ENCODE measurements at regions not wholly inside any gene's neighbourhood (a gene's known extent, or its start where the extent isn't known, plus 50 kb on each side); places are given as distances from the start of the nearest gene placed in this dataset.

GRCh38 chr4:27186710-27187109 lies 326.1 kb downstream of the STIM2 start:
- H3K36me3 ChIP-seq (ENCODE audit: control insufficient read depth in 2 of 3, insufficient read depth in 3 of 3, low read length in 3 of 3), result no peaks in the 10 kb centered on the region
- no peak overlapping the region for H3K27ac ChIP-seq (ENCODE audit: low read depth in 2 of 2, low read length in 2 of 2)
- intact Hi-C loops (cut with DNase I), result no loop called here
- no peak for DNase-seq
- TF ChIP-seq CTCF (IDR thresholded peaks at IDR 0.05; ENCODE audit: borderline replicate concordance, extremely low read depth, insufficient read depth), result no peak
- H3K9ac ChIP-seq (ENCODE audit: low read length in 3 of 3), result no peak overlapping the region
- no peak overlapping the region for H3K4me3 ChIP-seq (ENCODE audit: low read length in 3 of 3)
- H3K27me3 ChIP-seq (ENCODE audit: control insufficient read depth, insufficient read depth, low read length), result no peaks in the 10 kb centered on the region
- no peaks in the 10 kb centered on the region for H3K4me1 ChIP-seq (ENCODE audit: control insufficient read depth in 2 of 3, insufficient read depth in 2 of 3, low read depth in 1 of 3, low read length in 3 of 3)
- H3K9me3 ChIP-seq (ENCODE audit: control insufficient read depth in 2 of 3, insufficient read depth in 1 of 3, low read length in 3 of 3), result no peaks in the 10 kb centered on the region
- no peak for FAIRE-seq

GRCh38 chr4:27187786-27188185 lies 327.1 kb downstream of the STIM2 start:
- no peak overlapping the region for H3K9ac ChIP-seq (ENCODE audit: low read length in 3 of 3)
- intact Hi-C loops (cut with DNase I), result no loop called here
- FAIRE-seq (no peak), DNase-seq (no peak)
- no peaks in the 10 kb centered on the region for H3K36me3 ChIP-seq (ENCODE audit: control insufficient read depth in 2 of 3, insufficient read depth in 3 of 3, low read length in 3 of 3)
- no peaks in the 10 kb centered on the region for H3K4me1 ChIP-seq (ENCODE audit: control insufficient read depth in 2 of 3, insufficient read depth in 2 of 3, low read depth in 1 of 3, low read length in 3 of 3)
- no peak for TF ChIP-seq CTCF (IDR thresholded peaks at IDR 0.05; ENCODE audit: borderline replicate concordance, extremely low read depth, insufficient read depth)
- H3K27ac ChIP-seq (ENCODE audit: low read depth in 2 of 2, low read length in 2 of 2), result no peak overlapping the region
- no peaks in the 10 kb centered on the region for H3K9me3 ChIP-seq (ENCODE audit: control insufficient read depth in 2 of 3, insufficient read depth in 1 of 3, low read length in 3 of 3)
- H3K4me3 ChIP-seq (ENCODE audit: low read length in 3 of 3), result no peak overlapping the region
- no peaks in the 10 kb centered on the region for H3K27me3 ChIP-seq (ENCODE audit: control insufficient read depth, insufficient read depth, low read length)

DNA sequence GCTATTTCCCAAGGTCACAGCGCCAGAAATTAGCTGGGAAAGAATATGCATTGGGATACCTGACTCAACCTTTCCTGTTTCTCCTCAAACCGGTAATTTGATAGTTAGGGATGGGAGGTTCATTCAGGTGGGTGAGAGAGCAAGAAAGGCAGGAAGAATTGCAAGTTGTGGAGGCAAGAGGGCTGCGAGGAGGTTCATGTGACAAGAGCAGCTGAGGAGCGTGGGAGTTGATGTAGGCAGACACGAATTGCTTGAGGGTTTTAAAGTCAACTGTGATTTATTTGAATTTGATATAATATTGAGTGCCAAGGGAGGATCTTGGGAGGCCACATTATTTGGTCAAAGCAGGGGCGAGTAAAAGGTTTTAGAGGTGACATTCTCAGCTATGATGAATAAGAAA lies 329.0 kb downstream of the STIM2 start:
- no peak for TF ChIP-seq CTCF (IDR thresholded peaks at IDR 0.05; ENCODE audit: borderline replicate concordance, extremely low read depth, insufficient read depth)
- H3K27ac ChIP-seq (ENCODE audit: low read depth in 2 of 2, low read length in 2 of 2), result no peak overlapping the region
- intact Hi-C loops (cut with DNase I), result no loop called here
- no peak overlapping the region for H3K9ac ChIP-seq (ENCODE audit: low read length in 3 of 3)
- H3K9me3 ChIP-seq (ENCODE audit: control insufficient read depth in 2 of 3, insufficient read depth in 1 of 3, low read length in 3 of 3), result no peaks in the 10 kb centered on the region
- no peaks in the 10 kb centered on the region for H3K36me3 ChIP-seq (ENCODE audit: control insufficient read depth in 2 of 3, insufficient read depth in 3 of 3, low read length in 3 of 3)
- H3K4me3 ChIP-seq (ENCODE audit: low read length in 3 of 3), result no peak overlapping the region
- no peak for FAIRE-seq
- H3K4me1 ChIP-seq (ENCODE audit: control insufficient read depth in 2 of 3, insufficient read depth in 2 of 3, low read depth in 1 of 3, low read length in 3 of 3), result no peaks in the 10 kb centered on the region
- H3K27me3 ChIP-seq (ENCODE audit: control insufficient read depth, insufficient read depth, low read length), result no peaks in the 10 kb centered on the region
- DNase-seq, result peak in 3 of 5 donors; percentile 15 to 25 (median 23)

GRCh38 chr4:27191592-27191991 lies 331.0 kb downstream of the STIM2 start:
- FAIRE-seq, result no peak
- no peak for TF ChIP-seq CTCF (IDR thresholded peaks at IDR 0.05; ENCODE audit: borderline replicate concordance, extremely low read depth, insufficient read depth)
- no peak for DNase-seq
- H3K27me3 ChIP-seq (ENCODE audit: control insufficient read depth, insufficient read depth, low read length), result no peaks in the 10 kb centered on the region
- H3K4me3 ChIP-seq (ENCODE audit: low read length in 3 of 3), result no peak overlapping the region
- no peak overlapping the region for H3K9ac ChIP-seq (ENCODE audit: low read length in 3 of 3)
- H3K27ac ChIP-seq (ENCODE audit: low read depth in 2 of 2, low read length in 2 of 2), result no peak overlapping the region
- no peaks in the 10 kb centered on the region for H3K4me1 ChIP-seq (ENCODE audit: control insufficient read depth in 2 of 3, insufficient read depth in 2 of 3, low read depth in 1 of 3, low read length in 3 of 3)
- intact Hi-C loops (cut with DNase I), result no loop called here
- no peaks in the 10 kb centered on the region for H3K9me3 ChIP-seq (ENCODE audit: control insufficient read depth in 2 of 3, insufficient read depth in 1 of 3, low read length in 3 of 3)
- no peaks in the 10 kb centered on the region for H3K36me3 ChIP-seq (ENCODE audit: control insufficient read depth in 2 of 3, insufficient read depth in 3 of 3, low read length in 3 of 3)
